A673 (cell line): ENCODE measurements at regions not wholly inside any gene's neighbourhood (a gene's known extent, or its start where the extent isn't known, plus 50 kb on each side); places are given as distances from the start of the nearest gene placed in this dataset.

Experiments
- BruUV-seq: library from RNA; stranded (reverse); fragments of 400-500 nt; replicated peaks from 2 replicates; lab custom pipeline; 2021; lab: Mats Ljungman, UMichigan
- CTCF ChIA-PET: fragments of 300-600 bp; sonication (Branson Sonifier 250); formaldehyde crosslinking; loops from one replicate; lab custom pipeline; 2022; ENCODE audit warnings: antibody characterized with exemption; lab: Charles Lee
- POLR2A ChIA-PET: fragments of 300-600 bp; sonication (Branson Sonifier 250); formaldehyde crosslinking; loops from one replicate; lab custom pipeline; 2022; ENCODE audit warnings: antibody characterized with exemption; ENCODE audit not compliant: low non-redundant PET; lab: Charles Lee
- DNase-seq: peaks from one replicate; pipeline ENCODE4 v3.0.0-alpha.2; 2015; ENCODE audit warnings: low spot score
- H3K27ac ChIP-seq: fragments of 200-600 bp; sonication (generic); 2 replicates; pipeline ENCODE4 v1.5.1; 2016; ENCODE audit warnings: mixed run types, low read depth, mild to moderate bottlenecking, mixed read lengths, antibody characterized with exemption, low read length; ENCODE audit not compliant: poor library complexity, severe bottlenecking
- H3K27me3 ChIP-seq: fragments of 200-600 bp; sonication (generic); replicated peaks from 2 replicates; pipeline ENCODE4 v1.6.1; 2017; ENCODE audit warnings: mixed run types, low read depth, mild to moderate bottlenecking, mixed read lengths, antibody characterized with exemption, low read length; ENCODE audit not compliant: insufficient read depth, poor library complexity
- H3K36me3 ChIP-seq: fragments of 200-600 bp; sonication (generic); 2 replicates; pipeline ENCODE4 v1.6.1; 2016; ENCODE audit warnings: mixed run types, mild to moderate bottlenecking, mixed read lengths, antibody characterized with exemption, low read length; ENCODE audit not compliant: insufficient read depth, poor library complexity, severe bottlenecking
- H3K4me1 ChIP-seq: fragments of 200-600 bp; sonication (generic); 2 replicates; pipeline ENCODE4 v1.6.1; 2017; ENCODE audit warnings: mixed run types, mild to moderate bottlenecking, mixed read lengths, antibody characterized with exemption, low read length; ENCODE audit not compliant: insufficient read depth, poor library complexity, severe bottlenecking
- H3K4me3 ChIP-seq: fragments of 200-600 bp; sonication (generic); 2 replicates; pipeline ENCODE4 v1.5.1; 2016; ENCODE audit warnings: low read depth, mixed run types, mild to moderate bottlenecking, mixed read lengths, low read length; ENCODE audit not compliant: poor library complexity, severe bottlenecking
- H3K9me3 ChIP-seq: fragments of 200-600 bp; sonication (generic); 2 replicates; pipeline ENCODE4 v1.6.1; 2016; ENCODE audit warnings: mixed run types, low read depth, mild to moderate bottlenecking, mixed read lengths, antibody characterized with exemption, low read length; ENCODE audit not compliant: poor library complexity, severe bottlenecking
- EZH2 ChIP-seq: fragments of 200-600 bp; sonication (generic); IDR thresholded peaks from 2 replicates; pipeline ENCODE4 v1.6.1; 2017; ENCODE audit warnings: borderline replicate concordance, low read depth, mild to moderate bottlenecking, mixed read lengths, antibody characterized with exemption, low read length; ENCODE audit not compliant: poor library complexity, severe bottlenecking
- intact Hi-C: fragments of 100-400 bp; cut with micrococcal nuclease; formaldehyde crosslinking; loops from one replicate; pipeline ENCODE4 v1.10.0; 2022; ENCODE audit not compliant: unreplicated experiment
- TF ChIP-seq, protein P1 (sequence below): fragments of 300-800, 200-600 bp; sonication (generic); conservative IDR thresholded peaks from 2 replicates; pipeline ENCODE4 v1.5.1; 2017; ENCODE audit warnings: low read depth, mild to moderate bottlenecking, antibody characterized with exemption, low read length, moderate library complexity, mixed read lengths

- intact Hi-C loops = no loop called here
- DNase-seq = no peak
- ChIA-PET POLR2A (no interaction called here), CTCF (no interaction called here)
- no peaks in the 10 kb centered on the region for H3K36me3 ChIP-seq
- no peaks in the 10 kb centered on the region for H3K4me1 ChIP-seq
- no peak overlapping the region for H3K27ac ChIP-seq
- no TSS peak for BruUV-seq
- TF ChIP-seq, protein P1, sequence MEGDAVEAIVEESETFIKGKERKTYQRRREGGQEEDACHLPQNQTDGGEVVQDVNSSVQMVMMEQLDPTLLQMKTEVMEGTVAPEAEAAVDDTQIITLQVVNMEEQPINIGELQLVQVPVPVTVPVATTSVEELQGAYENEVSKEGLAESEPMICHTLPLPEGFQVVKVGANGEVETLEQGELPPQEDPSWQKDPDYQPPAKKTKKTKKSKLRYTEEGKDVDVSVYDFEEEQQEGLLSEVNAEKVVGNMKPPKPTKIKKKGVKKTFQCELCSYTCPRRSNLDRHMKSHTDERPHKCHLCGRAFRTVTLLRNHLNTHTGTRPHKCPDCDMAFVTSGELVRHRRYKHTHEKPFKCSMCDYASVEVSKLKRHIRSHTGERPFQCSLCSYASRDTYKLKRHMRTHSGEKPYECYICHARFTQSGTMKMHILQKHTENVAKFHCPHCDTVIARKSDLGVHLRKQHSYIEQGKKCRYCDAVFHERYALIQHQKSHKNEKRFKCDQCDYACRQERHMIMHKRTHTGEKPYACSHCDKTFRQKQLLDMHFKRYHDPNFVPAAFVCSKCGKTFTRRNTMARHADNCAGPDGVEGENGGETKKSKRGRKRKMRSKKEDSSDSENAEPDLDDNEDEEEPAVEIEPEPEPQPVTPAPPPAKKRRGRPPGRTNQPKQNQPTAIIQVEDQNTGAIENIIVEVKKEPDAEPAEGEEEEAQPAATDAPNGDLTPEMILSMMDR = no peak
- TF ChIP-seq EZH2 = no peak
- H3K4me3 ChIP-seq = no peak overlapping the region
- H3K9me3 ChIP-seq = no peaks in the 10 kb centered on the region
- H3K27me3 ChIP-seq = peaks cover 11% of the 10 kb centered on the region
Observed at GRCh38 chr2:236758406-236758805, 188.8 kb downstream of the ACKR3 start.

GRCh38 chr2:236760246-236760645 lies 190.6 kb downstream of the ACKR3 start:
- DNase-seq = no peak
- Histone ChIP-seq H3K27ac (no peak overlapping the region), H3K27me3 (peaks cover 11% of the 10 kb centered on the region), H3K4me3 (no peak overlapping the region), H3K9me3 (no peaks in the 10 kb centered on the region), H3K4me1 (no peaks in the 10 kb centered on the region), H3K36me3 (no peaks in the 10 kb centered on the region)
- no TSS peak for BruUV-seq
- ChIA-PET CTCF (no interaction called here), POLR2A (no interaction called here)
- TF ChIP-seq EZH2 = no peak
- TF ChIP-seq, protein P1 = no peak
- intact Hi-C loops = no loop called here

DNA sequence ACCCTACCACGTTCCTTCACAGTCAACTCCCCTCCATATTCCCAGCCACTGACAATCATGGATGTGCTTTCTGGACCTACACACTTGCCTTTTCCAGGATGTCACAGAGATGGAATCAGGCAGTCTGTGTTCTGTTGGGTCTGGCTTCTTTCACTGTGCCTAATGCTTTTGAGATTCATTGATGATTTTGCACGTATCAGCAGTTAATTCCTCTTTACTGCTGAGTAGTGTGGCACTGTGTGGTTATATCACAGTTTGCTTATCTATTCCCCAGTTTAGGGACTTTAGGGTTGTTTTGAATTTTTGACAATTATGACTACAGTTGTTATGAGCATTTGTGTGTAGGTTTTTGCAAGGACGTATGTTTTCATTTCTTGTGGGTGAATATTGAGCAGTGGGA lies 191.7 kb downstream of the ACKR3 start:
- intact Hi-C loops = no loop called here

More for the DNA sequence above, 191.7 kb downstream of the ACKR3 start:
- ChIA-PET POLR2A (no interaction called here), CTCF (no interaction called here)
- no peak overlapping the region for H3K27ac ChIP-seq
- TF ChIP-seq, protein P1 = no peak
- TF ChIP-seq EZH2 = no peak
- no peaks in the 10 kb centered on the region for H3K36me3 ChIP-seq
- H3K4me1 ChIP-seq = no peaks in the 10 kb centered on the region
- no peaks in the 10 kb centered on the region for H3K9me3 ChIP-seq
- no peak for DNase-seq
- no TSS peak for BruUV-seq
- H3K4me3 ChIP-seq = no peak overlapping the region
- H3K27me3 ChIP-seq = peaks cover 11% of the 10 kb centered on the region
